ENCODE measurements at regions not wholly inside any gene's neighbourhood (a gene's known extent, or its start where the extent isn't known, plus 50 kb on each side); places are given as distances from the start of the nearest gene placed in this dataset.
"Not testable (repeated sequence)": the region's sequence is repeated elsewhere in the genome, so short reads cannot be mapped to it uniquely, and the experiment has no call there.

DNA sequence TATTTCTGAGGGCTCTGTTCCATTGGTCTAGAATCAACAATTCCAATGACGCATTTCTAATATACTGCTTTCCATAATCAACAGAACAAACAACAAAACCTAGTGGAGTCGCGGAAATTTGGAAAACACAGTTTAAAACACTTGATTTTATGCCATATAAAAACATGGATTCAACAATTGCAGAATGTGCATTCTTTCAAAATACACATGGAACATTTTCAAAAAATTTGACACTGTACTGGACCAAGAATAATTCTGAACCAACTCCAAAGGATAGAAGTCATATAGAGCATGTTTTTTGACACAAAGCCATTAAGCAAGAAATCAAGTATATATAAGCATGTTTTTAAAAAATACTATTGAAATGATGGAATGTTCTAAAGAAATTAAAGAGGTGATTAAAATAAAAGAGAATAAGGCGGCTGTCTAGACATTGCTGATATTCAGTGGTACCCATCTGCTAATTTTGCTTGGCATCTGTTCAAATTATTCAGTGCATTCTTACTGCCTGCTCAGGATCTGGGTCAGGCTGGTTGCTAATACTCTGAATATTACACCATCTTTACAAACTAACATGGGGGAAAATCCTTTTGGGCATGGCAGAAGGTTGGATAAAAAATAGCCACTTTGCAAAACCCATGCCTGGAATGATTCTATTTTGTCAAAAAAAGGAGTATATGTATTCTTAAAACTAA is 221.3 kb downstream of the NPR3 start:
- Histone ChIP-seq H3K9me3 (ENCODE audit: insufficient read depth, low read depth, low read length) (no peaks in the 10 kb centered on the region), H3K27ac (ENCODE audit: low read length) (no peak overlapping the region), H3K27me3 (ENCODE audit: insufficient read depth, low read length) (no peaks in the 10 kb centered on the region), H3K9ac (ENCODE audit: low read depth, low read length) (no peak overlapping the region), H3K4me3 (ENCODE audit: low read length) (no peak overlapping the region), H3K4me1 (ENCODE audit: insufficient read depth, low read length) (no peaks in the 10 kb centered on the region), H3K36me3 (ENCODE audit: insufficient read depth, low read depth, low read length) (no peaks in the 10 kb centered on the region)

- H3K27ac ChIP-seq (ENCODE audit: low read length), result no peak overlapping the region
- no peaks in the 10 kb centered on the region for H3K36me3 ChIP-seq (ENCODE audit: insufficient read depth, low read depth, low read length)
- H3K4me3 ChIP-seq (ENCODE audit: low read length), result no peak overlapping the region
- no peaks in the 10 kb centered on the region for H3K9me3 ChIP-seq (ENCODE audit: insufficient read depth, low read depth, low read length)
- H3K9ac ChIP-seq (ENCODE audit: low read depth, low read length), result no peak overlapping the region
- H3K4me1 ChIP-seq (ENCODE audit: insufficient read depth, low read length), result no peaks in the 10 kb centered on the region
- no peaks in the 10 kb centered on the region for H3K27me3 ChIP-seq (ENCODE audit: insufficient read depth, low read length)
Observed at GRCh38 chr5:32933692-32934091, 222.6 kb downstream of the NPR3 start.

GRCh38 chr5:32934529-32934928 is 223.4 kb downstream of the NPR3 start:
- H3K27ac ChIP-seq (ENCODE audit: low read length), result no peak overlapping the region
- no peak overlapping the region for H3K4me3 ChIP-seq (ENCODE audit: low read length)
- no peak overlapping the region for H3K9ac ChIP-seq (ENCODE audit: low read depth, low read length)
- no peaks in the 10 kb centered on the region for H3K9me3 ChIP-seq (ENCODE audit: insufficient read depth, low read depth, low read length)
- H3K27me3 ChIP-seq (ENCODE audit: insufficient read depth, low read length), result no peaks in the 10 kb centered on the region
- no peaks in the 10 kb centered on the region for H3K4me1 ChIP-seq (ENCODE audit: insufficient read depth, low read length)
- H3K36me3 ChIP-seq (ENCODE audit: insufficient read depth, low read depth, low read length), result no peaks in the 10 kb centered on the region

DNA sequence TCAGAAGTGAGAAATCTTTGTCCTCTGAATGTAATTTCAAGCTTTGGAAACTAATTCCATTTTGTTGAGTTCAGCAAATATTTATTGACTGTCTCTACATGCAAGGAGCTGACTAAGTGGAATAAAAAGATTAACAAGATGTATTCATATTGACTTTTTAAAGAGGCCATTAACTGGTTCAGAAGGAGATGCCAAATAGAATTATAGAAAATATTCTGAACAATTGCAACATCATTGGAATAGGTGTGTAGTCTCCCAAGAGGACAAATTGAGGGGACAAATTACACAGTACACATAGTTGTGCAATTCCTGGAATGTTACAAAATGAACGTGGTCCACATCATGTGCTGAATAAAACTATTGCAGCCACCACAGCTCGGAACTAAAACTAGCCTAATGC is 224.2 kb downstream of the NPR3 start:
- H3K9ac ChIP-seq (ENCODE audit: low read depth, low read length), result no peak overlapping the region

DNA sequence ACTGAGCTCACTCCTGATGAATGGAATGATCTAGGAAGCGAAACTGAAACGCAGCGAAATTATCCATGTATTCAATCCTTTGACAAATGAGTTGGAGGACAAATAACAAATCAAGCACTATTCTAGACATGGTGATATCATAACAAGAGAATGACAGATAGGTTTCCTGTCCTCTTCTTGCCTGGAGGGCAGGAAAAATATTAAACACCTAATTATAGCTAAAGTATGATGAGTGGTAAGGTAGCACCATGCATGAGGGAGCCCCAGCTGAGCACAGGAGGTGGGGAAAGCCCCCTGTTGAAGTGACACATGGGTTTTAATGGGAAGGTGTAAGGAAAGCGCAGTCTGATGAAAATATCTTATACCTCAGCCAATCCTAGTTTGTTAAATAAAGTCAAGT is 225.2 kb downstream of the NPR3 start:
- Histone ChIP-seq H3K4me1 (ENCODE audit: insufficient read depth, low read length) (no peaks in the 10 kb centered on the region), H3K27ac (ENCODE audit: low read length) (no peak overlapping the region), H3K9ac (ENCODE audit: low read depth, low read length) (no peak overlapping the region), H3K9me3 (ENCODE audit: insufficient read depth, low read depth, low read length) (no peaks in the 10 kb centered on the region), H3K36me3 (ENCODE audit: insufficient read depth, low read depth, low read length) (no peaks in the 10 kb centered on the region), H3K27me3 (ENCODE audit: insufficient read depth, low read length) (no peaks in the 10 kb centered on the region), H3K4me3 (ENCODE audit: low read length) (no peak overlapping the region)

More for the DNA sequence above, 224.2 kb downstream of the NPR3 start:
- Histone ChIP-seq H3K27ac (ENCODE audit: low read length) (no peak overlapping the region), H3K4me1 (ENCODE audit: insufficient read depth, low read length) (no peaks in the 10 kb centered on the region), H3K9me3 (ENCODE audit: insufficient read depth, low read depth, low read length) (no peaks in the 10 kb centered on the region), H3K36me3 (ENCODE audit: insufficient read depth, low read depth, low read length) (no peaks in the 10 kb centered on the region), H3K27me3 (ENCODE audit: insufficient read depth, low read length) (no peaks in the 10 kb centered on the region), H3K4me3 (ENCODE audit: low read length) (no peak overlapping the region)

DNA sequence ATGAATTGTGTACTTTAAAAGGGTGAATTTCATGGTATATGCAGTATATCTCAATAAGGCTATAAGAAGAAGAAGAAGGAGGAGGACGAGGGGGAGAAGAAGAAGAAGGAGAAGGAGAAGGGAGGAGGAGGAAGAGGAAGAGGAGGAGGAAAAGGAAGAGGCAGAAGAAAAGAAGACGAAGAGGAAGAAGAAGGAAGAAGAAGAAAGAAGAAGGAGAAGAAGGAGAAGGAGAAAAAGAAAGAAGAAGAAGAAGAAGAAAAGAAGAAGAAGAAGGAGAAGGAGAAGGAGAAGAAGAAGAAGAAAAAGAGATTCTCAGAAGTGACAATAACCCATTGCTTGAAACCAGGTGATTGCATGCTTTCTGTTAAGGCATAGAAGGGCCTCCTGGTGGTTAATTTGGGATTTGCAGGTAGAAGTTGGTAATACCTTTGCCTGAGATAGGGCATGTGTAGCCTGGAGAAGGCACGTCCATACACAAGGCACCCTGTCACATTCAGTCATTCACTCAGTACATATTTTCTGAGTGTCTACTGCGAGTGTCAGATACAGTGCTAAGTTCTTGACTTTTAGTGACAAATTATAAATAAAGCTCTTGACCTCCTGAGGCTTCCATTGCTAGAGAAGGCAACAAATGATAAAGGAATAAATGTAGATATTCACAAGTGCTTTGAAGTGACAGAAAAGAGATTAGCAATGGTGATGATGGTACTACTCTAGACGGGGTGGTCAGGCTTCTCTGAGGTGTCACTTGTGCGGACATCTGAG is 231.3 kb downstream of the NPR3 start:
- Histone ChIP-seq H3K36me3 (ENCODE audit: insufficient read depth, low read depth, low read length) (no peaks in the 10 kb centered on the region), H3K27ac (ENCODE audit: low read length) (no peak overlapping the region)

DNA sequence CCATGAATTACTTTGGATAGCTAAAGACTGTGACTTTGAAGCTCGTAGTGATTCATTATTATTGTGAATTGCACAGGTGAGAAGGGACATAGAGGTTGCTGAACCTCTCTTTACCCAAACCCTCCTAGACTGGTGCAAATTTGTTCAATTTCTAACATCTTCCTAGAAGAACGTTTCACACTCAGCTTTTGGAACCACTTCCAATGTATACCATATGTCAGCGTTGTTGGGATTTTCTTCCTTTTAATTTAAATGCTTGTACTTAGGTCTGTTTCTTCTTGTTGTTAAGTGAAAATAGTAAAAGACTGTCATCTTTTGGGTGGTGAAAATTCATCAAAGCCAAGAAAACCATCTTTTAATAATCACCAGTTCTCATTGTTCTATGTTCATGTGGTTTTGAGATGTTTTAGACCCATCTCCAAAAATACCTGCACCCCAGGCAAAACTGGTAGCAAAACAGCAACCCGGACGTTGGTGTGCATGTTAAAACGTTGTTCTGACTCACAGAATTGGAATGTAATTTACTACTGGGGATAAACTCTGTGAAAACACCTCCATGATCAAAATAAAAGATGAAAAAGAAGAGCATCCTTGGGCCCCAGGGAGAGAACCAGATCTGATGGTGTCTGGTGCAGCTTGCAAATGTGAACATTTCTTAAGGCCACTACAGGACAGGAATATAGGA is 238.3 kb downstream of the NPR3 start:
- no peak overlapping the region for H3K4me3 ChIP-seq (ENCODE audit: low read length)
- H3K36me3 ChIP-seq (ENCODE audit: insufficient read depth, low read depth, low read length), result no peaks in the 10 kb centered on the region
- H3K27ac ChIP-seq (ENCODE audit: low read length), result no peak overlapping the region
- no peaks in the 10 kb centered on the region for H3K9me3 ChIP-seq (ENCODE audit: insufficient read depth, low read depth, low read length)
- H3K27me3 ChIP-seq (ENCODE audit: insufficient read depth, low read length), result no peaks in the 10 kb centered on the region
- H3K4me1 ChIP-seq (ENCODE audit: insufficient read depth, low read length), result peaks cover 18% of the 10 kb centered on the region; the same call in 1 of the 2 replicates
- H3K9ac ChIP-seq (ENCODE audit: low read depth, low read length), result no peak overlapping the region

More for the DNA sequence above, 231.3 kb downstream of the NPR3 start:
- Histone ChIP-seq H3K27me3 (ENCODE audit: insufficient read depth, low read length) (no peaks in the 10 kb centered on the region), H3K9me3 (ENCODE audit: insufficient read depth, low read depth, low read length) (no peaks in the 10 kb centered on the region), H3K9ac (ENCODE audit: low read depth, low read length) (no peak overlapping the region), H3K4me3 (ENCODE audit: low read length) (no peak overlapping the region), H3K4me1 (ENCODE audit: insufficient read depth, low read length) (no peaks in the 10 kb centered on the region)

DNA sequence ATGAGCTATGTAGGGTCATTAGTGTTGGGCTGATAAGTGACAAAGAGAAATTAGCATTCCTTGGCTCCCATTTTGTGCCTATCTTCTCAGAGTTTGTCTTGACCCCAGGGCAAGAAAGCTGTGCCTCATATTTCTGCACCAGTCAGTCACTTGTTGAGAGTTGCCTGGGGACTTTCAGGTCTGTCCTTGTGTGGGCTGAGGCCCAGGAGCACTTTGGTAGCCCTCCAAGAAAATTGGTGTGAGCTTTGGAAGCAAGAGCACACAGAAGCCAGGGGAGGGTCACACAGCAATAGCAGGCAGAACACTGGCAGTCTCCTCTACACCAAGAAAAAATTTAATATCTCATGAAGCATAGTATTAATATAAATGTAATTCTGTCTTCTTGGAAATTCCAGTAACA is 239.9 kb downstream of the NPR3 start:
- Histone ChIP-seq H3K4me3 (ENCODE audit: low read length) (no peak overlapping the region), H3K27me3 (ENCODE audit: insufficient read depth, low read length) (no peaks in the 10 kb centered on the region), H3K9me3 (ENCODE audit: insufficient read depth, low read depth, low read length) (no peaks in the 10 kb centered on the region), H3K27ac (ENCODE audit: low read length) (no peak overlapping the region), H3K9ac (ENCODE audit: low read depth, low read length) (no peak overlapping the region), H3K4me1 (ENCODE audit: insufficient read depth, low read length) (peaks cover 18% of the 10 kb centered on the region; the same call in 1 of the 2 replicates), H3K36me3 (ENCODE audit: insufficient read depth, low read depth, low read length) (no peaks in the 10 kb centered on the region)

- H3K36me3 ChIP-seq (ENCODE audit: insufficient read depth, low read depth, low read length), result no peaks in the 10 kb centered on the region
- no peak overlapping the region for H3K9ac ChIP-seq (ENCODE audit: low read depth, low read length)
- H3K9me3 ChIP-seq (ENCODE audit: insufficient read depth, low read depth, low read length), result no peaks in the 10 kb centered on the region
- H3K4me3 ChIP-seq (ENCODE audit: low read length), result no peak overlapping the region
- peaks cover 18% of the 10 kb centered on the region; the same call in 1 of the 2 replicates for H3K4me1 ChIP-seq (ENCODE audit: insufficient read depth, low read length)
- no peak overlapping the region for H3K27ac ChIP-seq (ENCODE audit: low read length)
- no peaks in the 10 kb centered on the region for H3K27me3 ChIP-seq (ENCODE audit: insufficient read depth, low read length)
Observed at GRCh38 chr5:32951878-32952277, 240.8 kb downstream of the NPR3 start.

DNA sequence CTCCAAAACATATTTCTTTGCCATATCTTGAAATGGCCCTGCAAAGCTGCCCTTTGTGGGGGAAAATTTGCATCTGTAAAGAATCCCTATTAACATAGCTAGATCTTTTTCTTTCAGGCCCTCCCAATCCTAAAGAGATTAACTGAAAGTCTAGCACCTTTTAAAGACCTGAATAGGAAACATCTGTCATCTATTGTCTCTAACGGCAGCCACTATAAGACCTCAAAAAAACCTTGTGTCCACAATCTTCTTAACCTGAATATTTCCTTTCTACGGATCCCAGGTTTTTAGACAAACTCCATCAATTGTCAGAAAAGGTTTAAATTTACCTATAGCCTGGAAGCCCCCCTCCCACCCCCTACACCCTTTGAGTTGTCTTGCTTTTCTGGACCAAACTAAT is 241.3 kb downstream of the NPR3 start:
- peaks cover 18% of the 10 kb centered on the region; the same call in 1 of the 2 replicates for H3K4me1 ChIP-seq (ENCODE audit: insufficient read depth, low read length)

GRCh38 chr5:32953694-32954093 is 242.6 kb downstream of the NPR3 start:
- Histone ChIP-seq H3K4me3 (ENCODE audit: low read length) (no peak overlapping the region), H3K27me3 (ENCODE audit: insufficient read depth, low read length) (no peaks in the 10 kb centered on the region), H3K36me3 (ENCODE audit: insufficient read depth, low read depth, low read length) (no peaks in the 10 kb centered on the region), H3K9ac (ENCODE audit: low read depth, low read length) (no peak overlapping the region), H3K9me3 (ENCODE audit: insufficient read depth, low read depth, low read length) (no peaks in the 10 kb centered on the region), H3K27ac (ENCODE audit: low read length) (no peak overlapping the region), H3K4me1 (ENCODE audit: insufficient read depth, low read length) (peaks cover 18% of the 10 kb centered on the region; the same call in 1 of the 2 replicates)

More for the DNA sequence above, 241.3 kb downstream of the NPR3 start:
- not testable (repeated sequence) for H3K36me3 ChIP-seq (ENCODE audit: insufficient read depth, low read depth, low read length); H3K4me3 ChIP-seq (ENCODE audit: low read length); H3K9me3 ChIP-seq (ENCODE audit: insufficient read depth, low read depth, low read length); H3K27me3 ChIP-seq (ENCODE audit: insufficient read depth, low read length); H3K9ac ChIP-seq (ENCODE audit: low read depth, low read length)
- H3K27ac ChIP-seq (ENCODE audit: low read length), result peak overlapping the region; percentile 32
